GM19397 (cell line): ENCODE measurements at regions not wholly inside any gene's neighbourhood (a gene's known extent, or its start where the extent isn't known, plus 50 kb on each side); places are given as distances from the start of the nearest gene placed in this dataset.
"Not testable (repeated sequence)": the region's sequence is repeated elsewhere in the genome, so short reads cannot be mapped to it uniquely, and the experiment has no call there.

Experiments
- ATAC-seq: cut with Tn5 transposase; IDR thresholded peaks from one replicate; pipeline ENCODE4 v1.9.1; 2021; ENCODE audit warnings: mild to moderate bottlenecking, moderate library complexity; ENCODE audit not compliant: unreplicated experiment

GRCh38 chr2:15750433-15750814, 158.8 kb downstream of the DDX1 start:
- no peak for ATAC-seq

- ATAC-seq, result no peak
Observed at GRCh38 chr2:15750822-15751329, 159.2 kb downstream of the DDX1 start.

- ATAC-seq, result no peak
Observed at GRCh38 chr2:15751477-15751876, 159.8 kb downstream of the DDX1 start.

- ATAC-seq, result no peak
Observed at GRCh38 chr2:15752552-15753232, 161.0 kb downstream of the DDX1 start.

GRCh38 chr2:15753233-15753798, 161.6 kb downstream of the DDX1 start:
- no peak for ATAC-seq

GRCh38 chr2:15753811-15754702, 162.4 kb downstream of the DDX1 start:
- no peak for ATAC-seq

GRCh38 chr2:15754703-15755099, 163.0 kb downstream of the DDX1 start:
- no peak for ATAC-seq

GRCh38 chr2:15755528-15755927, 163.9 kb downstream of the DDX1 start:
- ATAC-seq, result no peak

- ATAC-seq, result no peak
Observed at GRCh38 chr2:15756011-15756550, 164.4 kb downstream of the DDX1 start.

- no peak for ATAC-seq
Observed at GRCh38 chr2:15756882-15757819, 165.5 kb downstream of the DDX1 start.

- no peak for ATAC-seq
Observed at GRCh38 chr2:15757820-15758586, 166.3 kb downstream of the DDX1 start.

GRCh38 chr2:15758848-15759247, 167.2 kb downstream of the DDX1 start:
- no peak for ATAC-seq

- ATAC-seq, result no peak
Observed at GRCh38 chr2:15759385-15759784, 167.7 kb downstream of the DDX1 start.

GRCh38 chr2:15759791-15760190, 168.1 kb downstream of the DDX1 start:
- not testable (repeated sequence) for ATAC-seq

- no peak for ATAC-seq
Observed at GRCh38 chr2:15760232-15760910, 168.7 kb downstream of the DDX1 start.

- ATAC-seq, result no peak
Observed at GRCh38 chr2:15761056-15761455, 169.4 kb downstream of the DDX1 start.

GRCh38 chr2:15761910-15762309, 170.2 kb downstream of the DDX1 start:
- ATAC-seq, result no peak

GRCh38 chr2:15762449-15762848, 170.8 kb downstream of the DDX1 start:
- ATAC-seq, result no peak
